Lower leg skin (tissue), 3 donors: ENCODE measurements at regions not wholly inside any gene's neighbourhood (a gene's known extent, or its start where the extent isn't known, plus 50 kb on each side); places are given as distances from the start of the nearest gene placed in this dataset.
"Not testable (repeated sequence)": the region's sequence is repeated elsewhere in the genome, so short reads cannot be mapped to it uniquely, and the experiment has no call there.

Experiments used
- CTCF ChIP-seq, 3 donors: fragments of 450-650 bp; IDR thresholded peaks; one replicate each; pipeline ENCODE4 v1.5.1; 2016; ENCODE audit warnings: antibody characterized with exemption in 3 of 3, mild to moderate bottlenecking in 3 of 3, moderate library complexity in 2 of 3
- POLR2A ChIP-seq, 2 donors: fragments of 450-650 bp; IDR thresholded peaks; one replicate each; pipeline ENCODE4 v1.6.1; 2016 to 2017; ENCODE audit warnings: antibody characterized with exemption in 2 of 2, mild to moderate bottlenecking in 1 of 2, moderate library complexity in 1 of 2

- not testable (repeated sequence) for TF ChIP-seq POLR2A, CTCF (IDR thresholded peaks at IDR 0.05)
Measured at GRCh38 chr2:176882045-176882444, 330.5 kb upstream of the HNRNPA3 start.
